ENCODE measurements at regions not wholly inside any gene's neighbourhood (a gene's known extent, or its start where the extent isn't known, plus 50 kb on each side); places are given as distances from the start of the nearest gene placed in this dataset.

DNA sequence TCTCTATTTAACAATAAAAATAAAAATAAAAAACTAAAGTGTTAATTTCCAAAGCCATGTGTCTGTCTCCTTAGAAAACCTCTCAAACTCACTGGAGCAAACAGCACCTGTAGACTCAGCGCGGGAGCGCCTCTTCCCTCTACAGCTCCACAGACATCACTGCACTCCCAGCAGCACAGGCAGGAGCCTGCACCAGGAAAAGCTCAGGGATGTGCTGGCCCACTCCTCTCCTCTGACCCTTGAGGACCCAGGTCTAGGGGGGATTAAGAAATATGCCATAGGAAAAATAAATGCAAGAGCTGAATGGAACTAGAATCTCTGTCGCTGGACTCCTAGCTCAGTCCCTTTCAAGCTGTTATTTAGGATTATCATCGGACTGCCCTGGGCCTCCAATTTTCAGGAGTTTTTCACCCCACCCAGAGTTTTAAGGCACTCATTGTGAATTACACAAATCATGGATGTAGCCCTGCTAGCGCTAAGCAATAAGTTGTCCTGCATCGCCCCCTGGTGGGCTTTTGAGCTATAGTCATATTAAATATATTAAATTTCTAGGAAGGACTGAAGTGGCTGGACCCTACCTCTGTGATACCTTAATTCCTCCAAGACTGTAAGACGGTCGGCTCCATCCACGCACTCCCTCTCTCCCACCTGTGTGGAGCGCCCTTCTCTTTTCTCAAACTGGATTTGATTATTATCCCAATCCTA is 333.9 kb downstream of the UQCRFS1 start:
- peak; percentile 76 for DNase-seq

DNA sequence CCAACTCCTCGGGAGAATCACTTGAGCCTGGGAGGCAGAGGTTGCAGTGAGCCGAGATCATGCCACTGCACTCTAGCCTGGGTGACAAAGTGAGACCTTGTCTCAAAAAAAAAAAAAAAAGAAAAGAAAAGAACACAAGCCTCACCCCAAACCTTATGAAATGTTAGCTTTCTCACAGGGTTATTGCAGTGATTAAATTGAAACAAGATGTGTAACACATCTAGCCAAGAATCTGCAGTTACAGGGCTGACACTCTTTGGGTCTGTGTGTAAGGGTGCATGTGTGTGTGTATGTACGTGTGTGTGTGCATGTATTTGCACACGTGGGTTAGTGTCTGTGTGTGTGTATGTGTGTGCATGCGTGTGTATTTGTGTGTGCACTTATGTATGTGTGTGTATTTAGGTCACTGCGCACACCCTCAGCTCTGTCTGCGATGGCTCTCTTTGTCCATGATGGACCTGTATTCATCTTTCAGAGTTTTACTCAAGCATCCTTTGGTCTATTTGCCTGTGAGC is 336.3 kb downstream of the UQCRFS1 start:
- DNase-seq: no peak

DNA sequence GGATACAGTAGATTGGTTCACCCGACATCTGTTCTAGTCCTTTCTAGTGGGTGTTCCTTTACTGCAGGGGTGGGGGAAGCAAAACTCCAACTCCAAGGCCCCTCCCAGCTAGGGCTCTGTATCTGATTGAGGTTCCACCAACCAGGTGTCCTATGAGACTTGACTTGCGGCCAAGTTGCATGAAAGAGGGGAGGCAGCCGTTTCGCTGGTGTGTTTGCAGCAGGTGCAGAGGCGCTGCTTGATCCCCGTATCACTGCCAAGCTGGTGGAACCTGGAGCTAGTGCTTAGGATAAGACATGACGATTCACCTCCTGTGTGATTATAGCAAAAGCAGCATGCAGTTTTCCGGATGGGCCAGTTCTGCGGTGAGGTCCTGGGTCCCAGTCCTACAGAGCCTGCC is 338.2 kb downstream of the UQCRFS1 start:
- no peak for DNase-seq

DNA sequence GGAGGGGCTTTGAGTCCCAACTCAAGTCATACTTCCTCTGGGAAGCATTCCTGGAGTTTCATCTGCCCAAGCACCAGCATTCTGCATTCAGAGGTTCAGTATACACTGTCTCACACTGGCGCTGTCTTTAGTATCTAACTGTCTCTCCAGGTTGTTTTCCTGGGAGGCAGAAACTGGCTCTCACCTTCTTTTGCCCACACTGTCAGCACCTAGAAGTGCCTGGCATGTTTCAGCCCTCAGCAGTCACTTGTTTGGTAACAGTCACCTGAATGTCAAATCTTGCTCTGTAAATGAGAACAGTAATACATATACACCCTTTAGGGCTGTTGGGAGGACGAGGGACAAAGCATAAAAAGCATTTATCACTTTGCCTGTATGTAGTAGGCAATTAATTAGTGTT is 339.6 kb downstream of the UQCRFS1 start:
- DNase-seq: no peak

DNA sequence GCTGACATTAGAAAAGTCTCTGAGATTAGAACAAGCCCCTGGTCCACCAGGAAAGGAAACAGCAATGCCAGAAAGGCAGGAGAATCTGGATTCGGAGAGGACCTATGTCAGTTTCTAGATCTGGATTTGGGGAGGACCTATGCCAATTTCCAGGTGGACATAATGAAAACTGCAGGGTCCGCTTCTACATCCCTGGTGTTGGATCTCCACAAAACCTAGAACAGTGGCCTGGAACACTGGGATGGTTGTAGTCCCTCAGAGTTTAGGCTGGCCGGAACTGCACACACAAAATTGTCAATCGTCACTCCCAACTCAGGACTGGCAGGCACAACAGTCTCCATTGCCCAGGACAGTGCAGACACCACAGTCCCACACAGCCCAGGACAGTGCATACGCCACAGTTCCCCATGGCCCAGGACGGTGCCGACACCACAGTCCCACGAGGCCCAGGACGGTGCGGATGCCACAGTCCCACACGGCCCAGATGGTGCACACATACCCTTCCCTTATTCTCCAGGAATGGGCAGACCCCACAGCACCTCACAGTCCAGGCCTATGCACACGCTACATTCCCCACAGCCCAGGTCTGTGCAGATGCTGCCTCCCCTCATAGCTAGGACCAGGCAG is 341.7 kb downstream of the UQCRFS1 start:
- DNase-seq: no peak

DNA sequence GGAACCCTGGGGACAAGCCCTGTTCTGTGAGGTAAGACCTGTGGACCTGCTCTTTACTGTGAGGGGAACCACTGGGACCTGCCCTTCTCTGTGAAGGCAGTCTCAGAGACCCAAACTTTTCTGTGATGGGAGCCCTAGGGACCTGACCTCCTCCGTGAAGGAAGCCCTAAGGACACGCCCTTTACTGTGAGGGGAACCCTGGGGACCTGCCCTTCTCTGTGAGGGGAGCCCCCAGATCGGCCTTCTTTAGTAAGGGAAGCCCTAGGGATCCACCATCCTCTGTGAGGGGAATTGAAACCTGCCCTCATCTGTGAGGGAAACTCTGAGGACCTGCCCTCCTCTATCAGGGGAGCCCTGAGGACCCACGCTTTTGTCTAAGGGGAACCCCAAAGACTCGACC is 343.5 kb downstream of the UQCRFS1 start:
- DNase-seq: no peak

DNA sequence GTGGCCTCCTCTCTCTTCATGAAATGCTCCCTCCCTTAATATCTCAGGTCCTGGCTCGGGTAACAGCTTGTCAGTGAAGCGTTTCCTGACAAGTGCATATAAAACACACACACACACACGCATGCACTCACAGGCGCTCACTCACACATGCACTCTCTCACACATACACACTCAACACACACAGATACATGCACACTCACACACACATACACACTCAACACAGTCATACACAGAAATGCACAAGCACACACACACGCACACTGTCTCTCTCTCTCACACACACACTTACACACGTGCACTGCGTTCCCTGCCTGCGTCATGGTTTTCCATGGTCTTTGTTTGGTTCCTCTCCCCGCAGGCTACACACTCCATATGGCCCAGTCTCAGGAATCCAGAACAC is 344.1 kb downstream of the UQCRFS1 start:
- no peak for DNase-seq

DNA sequence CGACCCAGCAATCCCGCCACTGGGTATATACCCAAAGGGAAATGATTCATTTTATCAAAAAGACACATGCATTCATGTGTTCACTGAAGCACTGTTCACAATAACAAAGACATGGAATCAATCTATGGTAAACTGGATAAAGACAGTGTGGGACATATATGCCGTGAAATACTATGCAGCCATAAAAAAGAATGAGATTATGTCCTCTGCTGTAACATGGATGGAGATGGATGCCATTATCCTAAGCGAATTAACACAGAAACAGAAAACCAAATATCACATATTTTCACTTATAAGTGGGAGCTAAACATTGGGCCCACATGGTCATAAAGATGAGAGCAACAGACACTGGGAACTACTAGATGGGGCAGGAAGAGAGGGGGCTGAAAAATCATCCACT is 345.0 kb downstream of the UQCRFS1 start:
- no peak for DNase-seq

DNA sequence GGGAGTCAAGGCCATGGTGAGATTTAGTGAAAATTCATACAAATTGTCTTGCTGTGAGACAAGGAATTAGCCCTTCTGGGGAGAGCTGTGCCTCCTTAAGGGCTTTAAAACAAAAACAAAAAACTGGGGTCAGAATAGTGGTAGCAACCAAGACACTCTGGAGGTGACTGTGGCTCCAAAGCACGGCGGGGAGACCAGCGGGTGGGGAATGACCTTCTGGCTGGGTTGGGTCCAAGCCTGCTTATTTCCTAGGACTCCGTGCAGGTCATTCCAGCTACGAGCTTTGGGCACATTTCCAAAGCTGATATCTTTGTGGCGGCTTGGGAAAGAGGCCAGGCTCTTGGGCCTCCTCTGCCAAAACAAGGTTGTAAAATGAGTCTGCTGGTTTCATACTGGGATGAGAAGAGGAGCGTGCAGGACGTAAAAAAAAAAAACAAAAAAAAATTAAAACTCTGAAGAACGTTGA is 348.3 kb downstream of the UQCRFS1 start:
- no peak for DNase-seq

DNA sequence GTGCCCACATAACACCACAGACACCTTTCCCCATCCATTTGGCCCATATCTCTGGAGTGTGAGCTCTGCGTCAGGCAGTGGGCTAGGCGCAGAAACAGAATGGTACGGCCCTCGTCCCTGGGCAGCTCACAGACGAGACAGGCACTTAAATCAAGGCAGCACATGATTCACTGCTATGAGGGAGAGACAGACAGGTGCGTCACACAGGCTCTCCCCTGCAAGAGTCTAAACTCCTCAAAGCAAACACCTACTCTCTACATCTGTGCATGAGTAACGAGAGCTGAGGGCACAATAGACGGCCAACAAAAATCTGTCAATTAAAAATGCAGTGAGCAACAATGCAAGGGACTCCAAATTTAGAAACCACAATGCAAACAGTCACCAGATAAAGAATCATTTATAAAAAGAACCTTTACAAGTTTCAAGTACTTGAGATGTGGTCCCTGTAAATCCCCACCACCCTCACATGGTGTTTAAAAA is 348.9 kb downstream of the UQCRFS1 start:
- no peak for DNase-seq

DNA sequence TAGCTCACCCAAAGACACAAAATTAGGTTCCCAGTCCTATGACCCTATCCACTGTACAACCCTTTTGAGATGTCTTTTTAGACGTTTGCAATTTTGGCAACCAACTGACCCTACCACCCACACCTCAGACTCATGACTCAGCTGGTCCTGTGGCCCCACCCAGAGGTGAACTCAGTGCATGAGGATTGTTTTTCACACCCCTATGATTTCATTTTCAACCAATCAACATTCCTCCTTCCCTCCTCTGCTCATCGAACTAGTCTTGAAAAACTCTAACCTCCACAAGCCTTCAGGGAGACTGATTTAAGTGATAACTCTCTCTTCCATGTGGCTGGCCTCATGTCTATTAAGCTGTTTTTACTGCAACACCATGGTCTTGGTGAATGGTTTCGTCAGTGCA is 350.7 kb downstream of the UQCRFS1 start:
- DNase-seq: no peak

DNA sequence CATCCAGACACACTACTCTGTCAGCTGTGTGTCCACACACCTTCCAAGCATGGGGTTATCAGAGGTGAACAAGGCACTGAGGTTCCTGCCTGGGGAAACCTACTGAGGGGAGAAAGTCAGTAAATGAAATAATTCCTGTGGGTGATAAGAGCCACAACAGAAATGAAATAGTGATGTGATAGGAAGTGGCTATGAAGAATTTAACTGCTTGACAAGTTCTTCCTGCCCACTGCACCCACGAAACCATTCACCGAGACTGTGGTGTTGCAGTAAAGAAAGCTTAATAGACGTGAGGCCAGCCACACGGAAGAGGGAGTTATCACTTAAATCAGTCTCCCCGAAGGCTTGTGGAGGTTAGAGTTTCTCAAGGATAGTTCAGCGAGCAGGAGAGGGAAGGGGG is 353.1 kb downstream of the UQCRFS1 start:
- DNase-seq: no peak

DNA sequence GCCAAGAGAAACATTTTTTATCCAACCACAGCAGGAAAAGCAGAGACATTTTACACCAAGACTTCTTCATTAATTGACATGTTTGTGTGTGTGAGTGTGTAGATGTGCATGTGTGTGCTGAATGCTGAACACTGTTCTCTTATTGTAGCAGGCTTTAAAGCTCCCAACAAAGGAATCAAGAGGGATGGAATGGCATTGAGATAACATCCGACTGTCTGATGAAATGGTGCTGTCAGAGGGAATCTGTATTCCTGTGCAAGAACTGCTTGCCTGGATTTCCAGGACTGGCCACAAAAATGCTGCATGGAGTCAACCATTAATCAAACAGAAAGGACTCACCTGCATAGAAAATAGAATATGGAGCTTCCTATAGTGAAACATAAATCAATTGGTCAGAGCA is 354.0 kb downstream of the UQCRFS1 start:
- no peak for DNase-seq

DNA sequence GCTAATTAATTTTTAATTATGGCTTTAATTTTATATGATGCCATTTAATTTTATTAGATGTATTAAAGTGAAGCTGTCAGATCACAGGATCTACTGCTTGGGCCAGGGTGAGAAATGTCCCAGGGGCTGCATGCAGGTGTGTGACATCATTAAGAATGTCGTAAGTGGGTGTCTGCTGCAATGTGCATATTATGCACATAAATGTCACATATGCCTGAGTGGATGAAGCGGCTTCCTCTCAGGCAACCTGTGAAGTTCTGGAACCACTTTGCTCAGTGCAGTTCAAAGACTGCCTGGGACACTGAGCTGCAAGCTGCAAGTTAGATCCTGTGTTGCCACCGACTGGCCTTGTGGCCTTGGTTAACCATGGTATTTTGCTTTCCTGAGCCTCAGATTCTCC is 355.0 kb downstream of the UQCRFS1 start:
- DNase-seq: no peak

DNA sequence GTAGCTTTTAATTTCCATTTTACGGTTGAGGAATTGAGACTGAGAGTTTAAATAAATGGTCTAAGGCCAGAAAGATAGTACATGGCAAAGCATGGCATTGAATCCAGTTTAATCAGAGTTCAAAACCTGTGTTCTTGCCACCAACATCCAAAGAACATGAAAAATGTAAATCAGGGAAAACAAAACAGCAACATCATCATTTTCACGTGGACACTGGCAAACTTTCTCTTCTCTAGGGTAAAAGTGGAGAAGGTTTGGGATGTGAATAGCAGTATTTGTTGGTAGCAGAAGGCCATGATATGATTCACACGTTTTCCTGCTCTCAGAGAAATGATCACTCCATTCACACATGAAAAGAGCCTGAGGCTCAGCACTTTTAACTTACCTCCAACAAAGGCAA is 357.7 kb downstream of the UQCRFS1 start:
- DNase-seq: no peak

DNA sequence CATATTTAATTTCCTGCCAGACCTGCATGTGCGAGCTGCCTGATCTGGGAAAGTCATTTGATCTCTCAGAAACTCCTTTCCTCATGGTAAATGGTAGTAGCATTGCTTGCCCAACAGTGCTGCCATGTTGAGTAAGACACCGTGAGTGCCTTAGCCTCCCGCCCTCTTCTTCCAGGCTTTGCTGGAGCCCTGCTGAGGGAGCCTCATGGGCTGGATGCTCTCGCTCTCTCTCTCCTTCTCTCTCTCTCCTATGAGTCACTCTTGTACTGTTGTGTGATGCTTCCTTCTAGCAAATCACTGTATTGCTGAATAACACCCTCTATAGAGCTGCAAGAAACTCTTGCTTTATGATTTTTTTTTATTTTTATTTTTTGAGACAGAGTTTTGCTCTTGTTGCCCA is 365.5 kb downstream of the UQCRFS1 start:
- DNase-seq: no peak

DNA sequence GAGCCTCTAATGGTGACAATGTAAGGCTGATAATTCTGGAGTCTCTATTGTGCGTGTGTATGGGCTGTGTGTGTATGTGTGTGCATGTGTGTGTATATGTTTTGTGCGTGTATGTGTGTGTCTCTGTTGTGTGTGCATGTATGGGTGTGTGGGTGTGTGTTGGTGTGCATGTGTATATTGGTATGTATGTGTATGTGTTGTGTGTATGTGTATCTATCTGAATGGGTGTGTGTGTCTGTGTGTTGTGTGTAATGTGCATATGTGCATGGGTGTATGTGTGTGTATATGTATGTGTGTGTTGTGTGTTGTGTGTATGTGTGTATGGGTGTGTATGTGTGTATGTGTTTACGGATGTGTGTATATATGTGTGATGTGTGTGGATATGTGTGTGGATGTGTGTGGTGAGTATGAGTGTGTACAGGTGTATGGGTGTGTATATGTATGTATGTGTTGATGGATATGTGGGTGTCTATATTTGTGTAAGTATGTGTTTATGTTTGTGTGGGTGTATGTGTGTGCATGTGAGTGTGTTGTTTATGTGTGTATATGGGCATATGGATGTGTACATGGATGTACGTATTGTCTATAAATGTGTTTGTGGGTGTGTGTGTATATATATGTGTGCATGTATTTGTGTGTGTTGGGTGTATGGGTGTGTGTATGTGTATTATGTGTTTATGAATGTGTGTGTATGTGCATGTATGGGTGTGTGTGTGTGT is 366.7 kb downstream of the UQCRFS1 start:
- DNase-seq: no peak

DNA sequence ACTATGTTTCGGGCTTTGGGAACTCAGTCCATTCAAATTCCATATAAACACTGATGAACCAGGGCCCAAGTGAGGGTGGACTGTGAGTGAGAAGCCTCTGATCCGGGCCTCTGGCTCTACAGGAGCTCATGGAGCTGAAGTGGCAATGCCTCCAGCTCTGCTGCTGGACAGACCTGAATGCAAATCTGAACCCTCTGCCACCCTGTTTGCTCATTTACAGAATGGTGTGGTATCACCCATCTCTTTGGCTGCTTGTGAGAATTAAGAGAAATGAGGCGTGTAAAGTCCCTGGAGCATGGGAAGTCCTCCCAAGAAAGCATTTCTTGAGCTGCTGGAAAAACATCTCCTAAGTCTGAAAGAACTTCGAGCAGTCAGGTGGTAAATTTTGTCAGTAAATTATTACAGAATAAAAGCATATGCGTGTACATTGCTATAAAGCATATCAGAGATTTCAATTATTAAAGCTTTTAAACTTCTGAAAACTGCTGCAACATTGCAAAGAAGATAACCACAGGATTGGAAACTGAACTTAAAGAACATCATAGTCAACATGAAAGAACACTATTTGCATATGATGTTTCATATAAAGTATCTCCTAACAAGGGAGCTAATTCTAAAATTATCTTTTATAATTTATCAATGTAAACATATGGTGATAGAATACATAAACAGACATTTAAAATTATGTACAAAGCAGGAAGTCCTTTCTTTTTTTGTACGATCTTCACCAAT is 369.0 kb downstream of the UQCRFS1 start:
- DNase-seq: no peak

DNA sequence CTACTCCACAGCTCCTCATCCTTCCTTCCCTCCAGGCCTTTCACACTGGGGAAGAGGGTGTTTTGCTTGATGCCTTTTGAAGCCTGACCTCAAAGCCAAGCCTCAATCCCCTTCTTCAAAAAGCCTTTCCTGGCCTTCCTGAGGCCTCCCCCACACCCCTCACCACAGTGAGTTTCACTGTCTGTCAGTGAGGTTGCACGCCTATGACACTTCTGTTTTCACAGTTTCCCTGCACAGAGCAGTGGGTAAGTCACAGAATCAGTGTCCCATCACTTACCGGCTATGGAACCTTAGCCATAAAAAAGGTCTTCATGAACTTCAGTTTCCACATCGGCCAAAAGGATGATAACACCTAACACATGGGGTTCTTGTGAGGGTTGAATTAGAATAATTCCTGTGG is 371.4 kb downstream of the UQCRFS1 start:
- no peak for DNase-seq

DNA sequence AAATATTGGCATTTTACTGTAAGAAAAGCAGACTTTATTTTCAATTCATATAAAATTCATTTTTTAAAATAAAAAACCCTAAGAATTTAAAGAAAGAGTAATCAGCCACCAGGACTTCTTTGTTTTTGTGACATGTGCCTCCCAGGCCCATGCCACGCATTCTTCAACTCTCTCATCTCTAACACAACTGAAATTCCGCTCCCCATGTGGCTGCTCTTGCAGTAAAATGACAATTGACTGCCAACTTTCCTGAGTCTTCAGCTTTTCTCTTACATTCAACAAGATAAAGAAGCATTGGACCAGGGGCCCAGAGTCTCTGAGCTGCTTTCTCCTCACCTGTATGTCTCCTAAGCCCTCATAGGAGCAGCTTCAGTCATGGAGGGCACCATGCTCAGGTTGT is 372.1 kb downstream of the UQCRFS1 start:
- DNase-seq: no peak

DNA sequence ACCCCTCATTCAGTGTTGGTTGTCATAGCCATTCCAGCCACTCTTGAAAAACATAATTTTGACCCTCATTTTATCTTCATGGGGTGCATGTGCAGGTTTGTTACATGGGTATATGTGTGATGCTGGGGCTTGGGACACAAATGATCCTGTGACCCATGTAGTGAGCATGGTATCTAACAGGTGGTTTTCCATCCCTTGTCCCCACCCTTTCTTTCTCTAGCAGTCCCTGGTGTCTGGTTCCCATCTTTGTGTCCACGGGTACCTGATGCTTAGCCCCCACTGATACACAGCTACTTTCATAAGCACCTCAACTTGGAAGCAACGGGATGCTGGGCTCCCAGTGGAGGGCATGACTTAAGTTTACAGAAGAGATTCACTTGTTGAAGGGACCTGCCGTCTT is 373.5 kb downstream of the UQCRFS1 start:
- DNase-seq: no peak

DNA sequence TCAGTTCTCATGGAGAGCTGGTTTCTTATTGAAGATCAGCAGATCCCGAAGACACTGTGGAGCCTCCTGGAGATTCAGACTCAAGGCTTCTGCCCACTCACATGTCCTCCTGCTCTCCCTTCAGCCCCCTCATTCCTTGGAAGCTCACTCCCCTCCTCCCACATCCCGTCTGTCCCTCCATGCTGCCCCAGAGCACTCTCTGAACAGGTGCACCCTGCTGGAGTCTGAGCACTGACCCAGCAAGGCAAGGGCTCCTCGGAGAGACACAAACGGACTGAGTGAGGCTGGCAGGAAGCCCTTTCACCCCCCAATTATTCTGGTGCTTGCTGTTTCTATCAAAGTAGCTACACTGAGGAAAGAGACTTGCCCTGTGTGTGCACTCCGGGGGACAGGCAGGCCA is 374.0 kb downstream of the UQCRFS1 start:
- no peak for DNase-seq

DNA sequence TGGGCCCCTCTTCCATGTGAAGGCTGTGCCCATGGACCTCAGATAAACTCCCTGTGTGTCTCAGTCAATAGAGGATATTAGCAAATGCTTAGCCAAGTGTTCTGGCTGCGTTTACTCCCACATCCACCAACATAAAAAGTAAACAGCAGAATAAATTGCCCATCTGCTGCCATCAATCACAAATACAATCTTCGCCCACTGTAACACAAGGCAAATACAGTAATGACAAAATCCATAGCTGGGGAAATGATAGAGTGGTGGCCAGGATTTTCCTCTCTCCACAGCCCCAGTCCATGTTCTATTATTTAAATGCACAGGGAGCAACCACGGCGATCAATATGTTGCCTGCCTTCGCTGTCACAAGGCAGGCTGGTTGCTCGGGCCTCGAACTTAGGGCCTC is 376.5 kb downstream of the UQCRFS1 start:
- no peak for DNase-seq
